DMS79 treated with DMSO at 0.1 percent for 48 hours (cell line): ENCODE measurements at regions not wholly inside any gene's neighbourhood (a gene's known extent, or its start where the extent isn't known, plus 50 kb on each side); places are given as distances from the start of the nearest gene placed in this dataset.
"Not testable (repeated sequence)": the region's sequence is repeated elsewhere in the genome, so short reads cannot be mapped to it uniquely, and the experiment has no call there.

Experiments
- DNase-seq: peaks from one replicate; lab custom pipeline; 2025; lab: John Stamatoyannopoulos, UW

DNA sequence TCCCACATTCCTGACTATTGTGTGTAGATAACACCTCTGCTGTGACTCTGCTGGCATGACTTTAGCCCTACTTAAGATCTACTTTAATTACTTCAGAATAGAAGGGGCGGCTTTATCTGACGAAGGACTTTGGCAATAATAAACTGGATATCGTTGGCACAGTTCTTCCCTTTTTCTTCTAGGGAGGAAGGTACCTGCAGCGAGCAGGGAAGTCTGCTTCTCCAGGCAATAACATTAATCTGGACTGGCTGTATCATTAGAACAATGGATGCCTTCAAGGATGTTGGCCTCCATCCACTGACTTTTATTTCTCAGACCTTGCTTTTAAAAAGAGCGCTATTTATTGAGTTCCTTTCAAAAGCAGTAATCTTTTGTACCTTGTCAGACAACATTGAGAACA, 172.6 kb upstream of the THSD7A start:
- no peak for DNase-seq

DNA sequence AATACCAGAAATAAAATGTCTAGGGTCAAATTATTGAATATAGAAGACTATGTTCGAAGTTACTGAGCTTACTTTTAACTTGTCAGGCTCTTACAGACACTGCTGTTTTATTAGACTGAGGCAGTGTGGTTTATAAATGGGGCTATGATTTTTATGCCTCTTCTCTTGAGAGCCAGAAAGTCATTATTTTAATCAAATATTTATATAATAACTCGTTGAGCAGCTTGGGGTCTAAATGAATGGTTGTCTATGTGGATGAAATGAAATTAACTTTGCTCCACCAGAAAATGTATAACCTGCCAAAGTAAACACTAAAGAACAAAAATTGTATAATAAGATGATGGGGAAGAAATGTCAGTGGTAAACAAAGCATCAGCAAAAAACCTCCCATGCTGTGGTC, 175.6 kb upstream of the THSD7A start:
- DNase-seq, result no peak

DNA sequence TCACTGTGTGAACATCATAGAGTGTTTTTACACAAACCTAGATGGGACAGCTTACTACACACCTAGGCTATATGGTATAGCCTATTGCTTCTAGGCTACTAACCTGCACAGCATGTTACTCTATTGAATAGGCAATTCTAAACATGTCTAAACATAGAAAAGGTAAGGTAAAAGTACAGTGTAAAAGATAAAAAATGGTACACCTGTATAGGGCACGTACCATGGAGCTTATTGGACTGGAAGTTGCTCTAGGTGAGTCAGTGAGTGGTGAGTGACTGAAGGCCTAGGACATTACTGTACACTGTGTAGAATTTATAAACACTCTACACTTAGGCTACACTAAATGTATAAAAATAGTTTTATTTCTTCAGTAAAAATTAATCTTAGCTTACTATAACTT, 182.0 kb upstream of the THSD7A start:
- no peak for DNase-seq

DNA sequence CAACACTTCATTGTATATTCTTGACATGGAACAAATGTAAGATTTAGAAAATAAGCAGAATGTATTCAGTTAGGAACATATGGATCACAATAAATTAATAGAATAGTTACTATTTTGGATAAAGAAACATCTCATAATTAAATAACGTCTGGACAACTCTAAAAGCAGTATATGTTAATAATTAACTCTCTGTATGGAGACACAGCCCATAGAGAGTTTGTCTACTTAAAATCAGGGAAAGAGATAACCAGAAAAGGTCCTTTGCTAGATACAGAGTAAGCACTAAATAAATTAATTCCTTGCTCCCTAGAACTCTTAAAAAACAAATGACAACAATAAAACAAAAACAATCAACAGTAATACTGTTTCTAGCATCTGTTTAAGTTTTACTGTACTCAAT, 184.4 kb upstream of the THSD7A start:
- DNase-seq, result no peak

DNA sequence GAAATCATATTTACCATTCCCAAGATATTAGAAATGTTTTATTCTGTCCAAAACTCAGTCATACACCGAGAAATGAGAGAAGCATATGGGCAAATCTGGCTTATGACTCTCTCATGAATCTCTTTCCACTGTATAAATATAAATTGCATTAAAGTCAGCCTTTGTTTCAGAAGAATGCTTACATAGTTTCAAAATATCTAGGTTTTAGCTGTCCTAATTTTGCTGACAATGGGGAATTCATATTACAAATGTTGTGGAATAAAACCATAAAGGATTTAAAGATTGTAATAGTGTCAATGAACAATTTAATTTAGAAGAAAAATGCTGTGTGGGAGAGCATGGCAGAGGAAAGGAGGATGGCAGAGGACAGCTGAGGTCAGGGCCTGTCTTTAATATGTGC, 185.0 kb upstream of the THSD7A start:
- no peak for DNase-seq

DNA sequence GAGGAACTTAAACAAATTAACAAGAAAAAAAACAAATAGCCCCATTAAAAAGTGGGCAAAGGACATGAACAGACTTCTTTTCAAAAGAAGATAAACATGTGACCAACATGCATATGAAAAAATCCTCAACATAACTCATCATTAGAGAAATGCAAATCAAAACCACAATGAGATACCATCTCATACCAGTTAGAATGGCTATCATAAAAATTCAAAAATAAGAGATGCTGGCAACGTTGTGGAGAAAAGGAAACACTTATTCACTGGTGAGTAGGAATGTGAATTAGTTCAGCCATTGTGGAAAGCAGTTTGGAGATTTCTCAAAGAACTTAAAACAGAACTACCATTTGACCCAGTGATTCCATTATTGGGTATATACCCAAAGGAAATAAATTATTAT, 189.1 kb upstream of the TMEM106B start:
- DNase-seq, result not testable (repeated sequence)

DNA sequence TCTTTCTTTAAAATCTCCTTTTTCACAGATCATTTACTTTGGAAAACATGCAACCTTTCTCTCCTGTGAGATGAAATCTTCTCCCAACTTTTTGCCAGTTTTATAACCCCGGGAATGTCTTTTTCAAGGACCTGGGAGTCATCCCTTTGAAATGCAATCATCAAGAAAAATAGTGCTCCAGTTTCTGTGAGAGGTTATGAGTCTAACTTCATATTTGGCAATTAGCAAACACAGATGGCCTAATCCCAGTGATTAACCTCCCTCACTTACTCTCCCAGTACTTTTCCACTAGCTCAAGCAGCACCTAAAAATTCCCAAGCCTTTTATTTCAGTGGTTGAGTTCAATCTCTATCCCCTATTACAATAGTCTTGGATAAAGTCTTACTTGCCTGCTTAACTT, 185.8 kb upstream of the TMEM106B start:
- no peak for DNase-seq

DNA sequence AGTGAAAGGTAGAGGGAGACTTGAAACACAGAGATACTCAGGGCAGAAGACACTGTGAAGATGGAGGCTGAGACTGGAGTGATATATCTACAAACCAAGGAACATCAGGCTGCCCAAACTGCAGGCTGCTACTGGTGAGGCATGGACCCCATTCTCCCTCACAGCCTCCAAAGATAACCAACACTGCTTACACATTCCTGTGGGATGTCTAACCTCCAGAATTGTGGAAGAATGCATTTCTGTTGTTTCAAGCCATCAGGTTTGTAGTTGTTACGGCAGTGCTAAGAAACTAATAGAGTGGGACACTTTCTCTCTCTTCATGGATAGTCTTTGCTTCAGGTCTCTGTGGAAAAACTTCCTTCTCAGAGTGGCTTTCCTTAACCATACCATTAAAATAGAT, 182.6 kb upstream of the TMEM106B start:
- no peak for DNase-seq

DNA sequence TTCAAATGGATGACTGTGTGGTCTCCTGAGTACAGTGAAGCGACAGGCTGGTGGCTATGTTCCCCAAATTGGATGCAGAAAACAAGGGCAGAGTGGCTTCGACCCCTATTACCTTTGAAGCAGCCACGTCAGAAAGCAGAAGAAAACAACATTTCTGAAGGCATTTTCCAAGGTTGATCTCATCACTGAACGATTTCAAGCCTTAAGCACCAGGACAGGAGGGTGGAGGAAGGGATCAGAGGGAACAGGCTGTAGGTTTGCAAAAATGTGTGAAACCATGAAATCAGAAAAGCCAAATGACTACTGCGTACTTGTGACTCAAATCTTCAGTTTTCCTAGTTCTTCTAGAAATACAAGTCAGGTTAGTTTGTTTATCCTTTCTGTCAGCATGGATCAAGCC, 181.0 kb upstream of the TMEM106B start:
- no peak for DNase-seq

DNA sequence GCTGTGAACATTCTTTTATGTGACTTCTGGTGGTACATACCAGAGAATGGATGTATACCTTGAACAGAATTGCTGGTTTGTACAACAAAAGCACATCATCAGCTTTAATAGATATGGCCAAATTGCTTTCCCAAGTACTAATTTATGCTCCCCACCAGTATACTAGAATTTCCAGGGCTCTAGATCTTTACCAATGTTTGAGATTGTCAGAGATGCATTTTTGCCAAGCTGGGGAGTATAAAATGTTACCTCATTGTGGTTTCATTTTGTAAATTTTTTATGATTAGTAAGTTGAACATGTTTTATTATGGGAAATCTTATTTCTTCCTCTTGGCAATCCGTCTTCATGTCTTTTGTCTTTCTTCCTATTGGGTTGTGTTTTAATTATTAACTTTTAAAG, 179.9 kb upstream of the TMEM106B start:
- no peak for DNase-seq

DNA sequence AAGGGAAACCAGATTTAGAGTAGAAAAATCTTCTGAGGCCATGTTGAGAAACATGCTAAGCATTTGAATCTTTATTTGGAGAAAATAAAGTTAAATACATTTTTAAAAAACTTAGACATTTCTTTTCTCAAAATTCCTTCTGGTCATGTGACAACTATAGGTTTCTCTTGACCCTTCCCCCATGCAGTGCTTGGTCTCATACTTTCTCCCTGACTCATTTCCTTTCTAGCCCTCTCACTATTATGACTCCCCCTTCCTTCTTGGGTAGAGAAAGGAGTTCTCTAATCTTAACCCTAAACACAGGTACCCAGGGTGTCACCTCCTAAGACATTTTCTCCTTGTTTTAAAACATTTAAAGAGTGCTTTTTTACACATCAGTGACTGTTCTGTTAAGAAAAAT, 179.5 kb upstream of the TMEM106B start:
- no peak for DNase-seq

DNA sequence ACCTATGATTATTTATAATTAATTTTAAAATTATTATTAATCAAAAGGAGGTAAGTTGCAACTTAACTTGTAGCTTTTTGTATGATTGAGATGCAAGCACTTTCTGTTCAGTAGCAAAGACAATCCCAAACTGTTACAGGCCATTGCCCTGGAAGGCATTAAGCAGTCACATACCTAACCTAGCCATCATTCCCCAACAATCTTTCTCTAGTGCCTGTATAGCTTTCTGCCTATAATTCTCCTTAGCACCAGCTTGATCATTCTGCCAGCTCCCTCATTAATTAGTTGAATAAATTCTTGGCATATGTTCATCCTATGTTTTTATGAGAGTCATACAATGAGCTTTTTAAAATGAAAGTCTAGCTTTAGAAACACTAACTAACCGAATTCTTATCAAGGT, 178.9 kb upstream of the TMEM106B start:
- DNase-seq, result no peak

DNA sequence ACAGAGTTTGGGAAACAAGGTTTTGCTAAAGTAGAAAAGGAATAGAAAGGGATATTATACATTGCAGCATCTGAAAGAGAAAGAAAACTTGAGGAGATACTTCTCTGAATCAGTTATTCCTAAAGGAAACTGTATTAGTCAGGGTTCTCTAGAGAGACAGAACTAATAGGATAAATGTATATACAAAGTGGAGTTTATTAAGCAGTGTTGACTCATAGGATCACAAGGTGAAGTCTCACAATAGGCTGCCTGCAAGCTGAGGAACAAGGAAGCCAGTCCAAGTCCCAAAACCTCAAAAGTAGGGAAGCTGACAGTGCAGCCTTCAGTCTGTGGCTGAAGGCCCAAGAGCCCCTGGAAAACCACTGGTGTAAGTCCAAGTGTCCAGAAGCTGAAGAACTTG, 167.6 kb upstream of the TMEM106B start:
- not testable (repeated sequence) for DNase-seq

DNA sequence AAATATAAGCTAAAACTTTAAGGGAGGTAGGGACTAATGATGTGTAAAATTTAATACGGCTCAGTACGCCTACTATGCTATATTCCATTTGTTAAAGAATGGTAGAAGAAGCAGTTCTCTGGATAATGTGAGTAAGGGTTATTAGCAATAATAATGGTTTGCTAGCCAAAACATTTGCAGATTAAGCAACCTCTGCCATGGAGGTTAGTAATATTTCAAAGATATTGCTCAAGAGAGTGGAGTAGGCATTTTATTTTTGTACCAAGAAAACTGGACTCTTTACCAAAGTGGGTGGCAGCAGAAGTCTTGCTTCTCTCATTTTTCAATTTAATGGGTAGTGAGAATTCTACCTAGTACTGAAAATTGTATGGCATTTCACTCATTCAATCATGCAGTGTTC, 158.9 kb upstream of the TMEM106B start:
- no peak for DNase-seq

DNA sequence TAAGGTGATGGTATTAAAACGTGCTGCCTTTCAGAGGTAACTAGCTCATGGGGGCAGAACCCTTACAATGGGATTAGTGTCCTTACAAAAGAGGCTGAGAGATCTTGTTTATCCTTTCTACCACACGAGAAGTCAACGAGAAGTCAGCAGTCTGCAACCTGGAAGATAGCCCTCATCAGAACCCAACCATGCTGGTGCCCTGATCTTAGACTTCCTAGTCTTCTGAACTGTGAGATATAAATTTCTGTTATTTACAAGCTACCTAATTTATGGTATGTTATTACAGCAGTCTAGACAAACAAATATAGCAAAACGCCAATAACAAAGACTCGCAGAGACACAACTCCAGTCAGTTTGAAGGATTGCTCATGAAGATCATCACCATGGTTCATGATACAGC, 157.5 kb upstream of the TMEM106B start:
- DNase-seq, result no peak

DNA sequence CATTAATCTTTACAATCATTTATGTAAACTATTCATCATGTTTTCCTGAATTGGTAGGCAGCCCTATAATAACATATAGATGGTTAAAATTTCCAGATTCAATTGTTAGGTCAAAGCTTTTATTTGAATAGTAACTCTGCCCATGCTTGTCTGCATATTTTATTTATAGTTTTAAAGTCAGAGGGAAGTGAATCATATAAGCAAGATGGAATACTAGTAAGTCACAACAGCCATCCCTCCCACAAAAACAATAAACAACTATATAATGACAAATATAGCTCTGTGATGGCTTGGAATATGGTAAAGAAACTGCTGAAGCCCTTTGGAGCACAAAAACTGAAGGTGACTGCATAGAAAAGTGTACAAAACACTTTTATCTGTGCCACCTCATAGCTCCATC, 156.3 kb upstream of the TMEM106B start:
- no peak for DNase-seq

DNA sequence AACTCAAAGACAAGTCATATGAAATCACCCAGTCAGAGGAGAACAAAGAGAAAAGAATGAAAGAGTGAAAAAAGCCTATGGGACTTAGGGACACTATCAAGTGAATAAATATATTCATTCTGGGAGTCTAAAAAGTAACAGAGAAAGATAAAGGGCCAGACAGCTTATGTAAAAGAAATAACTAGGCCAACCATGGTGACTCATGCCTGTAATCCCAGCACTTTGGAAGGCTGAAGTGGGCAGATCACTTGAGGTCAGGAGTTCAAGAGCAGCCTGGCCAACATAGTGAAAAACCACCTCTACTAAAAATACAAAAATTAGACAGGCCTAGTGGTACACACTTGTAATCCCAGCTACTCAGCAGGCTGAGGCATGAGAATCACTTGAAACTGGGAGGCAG, 154.7 kb upstream of the TMEM106B start:
- DNase-seq, result no peak

DNA sequence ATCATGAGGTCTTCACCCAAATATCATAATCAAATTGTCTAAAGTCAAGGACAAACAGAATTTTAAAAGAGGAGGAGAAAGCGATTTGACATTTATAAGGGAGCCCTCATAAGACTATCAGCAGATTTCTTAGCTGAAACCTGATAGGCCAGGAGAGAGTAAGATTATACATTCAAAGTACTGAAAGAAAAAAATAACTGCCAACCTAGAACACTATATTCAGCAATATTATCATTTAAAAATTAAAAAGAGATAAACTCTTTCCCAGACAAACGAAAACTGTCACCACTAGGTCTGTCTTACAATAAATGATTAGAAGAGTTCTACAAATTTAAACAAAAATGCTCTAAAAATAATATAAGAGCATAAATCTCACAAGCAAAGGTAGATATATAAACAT, 154.1 kb upstream of the TMEM106B start:
- no peak for DNase-seq

DNA sequence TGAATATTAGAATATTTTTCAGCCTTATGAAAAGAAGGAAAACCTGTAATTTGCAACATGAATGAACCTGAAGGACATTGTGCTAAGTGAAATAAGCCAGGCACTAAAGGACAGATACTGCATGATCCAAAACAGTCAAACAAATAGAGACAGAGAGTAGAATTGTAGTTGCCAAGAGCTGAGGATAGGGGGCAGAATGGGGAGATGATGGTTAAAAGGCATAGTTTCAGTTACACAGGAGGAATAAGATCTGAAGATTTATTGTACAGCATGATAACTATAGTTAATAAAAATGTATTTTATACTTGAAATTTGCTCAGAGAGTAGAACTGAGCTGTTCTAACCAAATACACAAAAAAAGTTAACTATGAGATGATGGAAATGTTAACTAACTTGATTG, 149.0 kb upstream of the TMEM106B start:
- no peak for DNase-seq

DNA sequence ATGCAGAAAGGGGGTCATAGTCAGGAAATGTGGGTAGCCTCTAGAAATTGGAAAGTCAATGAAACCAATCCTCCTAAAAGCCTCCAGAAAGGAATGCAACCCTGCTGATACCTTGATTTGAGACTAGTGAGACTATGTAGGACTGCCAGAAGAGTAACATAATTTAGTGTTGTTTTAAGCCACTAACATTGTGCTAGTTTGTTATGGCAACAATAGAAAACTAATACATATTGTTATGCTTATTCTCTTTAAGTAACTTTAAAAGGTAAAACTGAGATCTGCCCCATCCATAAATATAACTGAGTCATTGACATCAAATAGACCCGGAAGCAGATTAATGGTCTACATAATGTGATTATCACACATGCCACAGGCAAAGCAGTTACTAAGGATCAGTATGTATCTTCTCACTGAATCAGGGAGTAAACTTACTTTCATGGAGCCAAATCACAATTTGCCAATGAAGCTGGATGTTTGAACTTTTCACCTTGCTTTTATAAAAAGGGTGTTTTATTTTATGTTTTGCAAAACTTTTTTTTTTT, 146.4 kb upstream of the TMEM106B start:
- DNase-seq, result no peak

DNA sequence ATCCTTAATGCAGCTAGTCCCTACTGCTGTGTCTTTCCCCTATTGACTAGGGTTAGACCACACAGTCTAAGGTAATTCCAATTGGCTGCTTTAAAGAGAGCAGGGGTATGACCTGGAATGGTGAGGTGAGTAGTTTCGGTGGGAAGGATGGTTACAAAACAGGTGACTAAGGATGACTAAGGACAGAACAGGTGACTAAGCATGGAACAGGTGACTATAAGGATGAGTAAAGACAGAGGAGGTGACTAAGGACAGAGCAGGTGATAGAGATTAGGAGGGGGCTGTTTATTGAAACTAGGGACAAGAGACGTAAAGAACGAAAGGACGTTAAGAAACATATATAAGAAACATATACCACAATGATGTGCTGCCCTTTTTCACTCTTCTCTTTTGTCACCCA, 145.1 kb upstream of the TMEM106B start:
- DNase-seq, result no peak

DNA sequence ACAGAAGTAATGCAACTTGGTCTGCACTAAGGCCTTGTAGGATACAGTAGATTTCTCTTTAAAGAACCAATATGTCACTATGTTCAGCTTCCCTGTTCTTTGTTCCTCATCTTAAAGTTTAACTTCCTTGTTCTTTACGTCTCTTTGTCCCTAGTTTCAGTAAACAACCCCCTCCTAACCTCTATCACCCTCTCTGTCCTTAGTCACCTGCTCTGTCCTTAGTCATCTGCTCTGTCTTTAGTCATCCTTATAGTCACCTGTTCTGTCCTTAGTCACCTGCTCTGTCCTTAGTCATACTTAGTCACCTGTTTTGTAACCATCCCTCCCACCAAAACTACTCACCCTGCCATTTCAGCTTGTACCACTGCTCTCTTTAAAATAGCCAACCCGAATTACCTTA, 144.6 kb upstream of the TMEM106B start:
- no peak for DNase-seq

DNA sequence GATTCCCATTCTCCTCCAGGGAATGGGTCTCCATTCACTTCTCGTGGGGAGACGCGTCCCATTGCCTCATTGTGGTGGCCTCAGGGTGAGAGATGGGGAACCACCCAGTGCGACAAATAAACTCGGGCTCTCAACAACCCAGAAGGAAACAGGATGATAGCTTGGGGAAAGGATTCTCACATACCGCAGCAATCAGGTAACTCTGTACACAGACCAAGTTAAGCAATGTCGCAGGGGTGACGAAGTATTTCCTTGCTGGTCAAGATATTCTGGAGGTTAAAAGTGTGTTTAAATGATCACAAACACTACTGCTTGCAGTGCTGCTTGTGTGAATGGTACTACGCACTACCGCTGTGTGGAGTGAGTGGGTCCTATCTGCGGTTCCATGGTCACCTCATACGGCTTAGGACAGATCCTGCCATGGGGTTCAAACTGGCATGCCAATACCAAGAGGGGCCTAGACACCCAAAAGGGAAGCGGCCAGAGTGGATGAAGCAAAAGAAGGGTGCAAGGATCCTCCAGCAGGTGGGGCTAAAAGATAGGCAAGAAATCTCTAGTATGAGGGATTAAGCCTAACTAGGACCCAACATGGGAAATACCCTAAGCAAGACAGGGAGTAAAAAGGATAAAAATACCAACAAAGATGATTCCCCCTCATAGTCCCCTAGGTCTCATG, 143.8 kb upstream of the TMEM106B start:
- peak; percentile 3 for DNase-seq

DNA sequence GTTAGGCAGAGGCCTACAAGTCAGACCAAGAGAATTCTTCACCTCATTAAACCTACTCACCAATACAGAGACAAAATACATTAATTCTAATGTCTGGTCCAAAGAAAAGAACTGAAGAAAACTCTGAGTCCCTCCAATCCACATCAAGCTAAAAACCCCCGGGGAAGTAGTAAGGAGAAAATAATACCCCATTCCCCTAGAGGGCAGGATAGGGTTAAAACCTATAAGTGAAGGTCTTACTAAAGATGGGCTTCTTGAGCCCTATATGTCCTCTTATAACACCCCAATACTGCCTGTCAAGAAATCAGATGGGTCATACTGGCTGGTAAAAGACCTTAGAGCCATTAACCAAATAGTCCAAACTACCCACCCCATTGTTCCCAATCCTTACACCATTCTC, 141.3 kb upstream of the TMEM106B start:
- DNase-seq, result no peak

DNA sequence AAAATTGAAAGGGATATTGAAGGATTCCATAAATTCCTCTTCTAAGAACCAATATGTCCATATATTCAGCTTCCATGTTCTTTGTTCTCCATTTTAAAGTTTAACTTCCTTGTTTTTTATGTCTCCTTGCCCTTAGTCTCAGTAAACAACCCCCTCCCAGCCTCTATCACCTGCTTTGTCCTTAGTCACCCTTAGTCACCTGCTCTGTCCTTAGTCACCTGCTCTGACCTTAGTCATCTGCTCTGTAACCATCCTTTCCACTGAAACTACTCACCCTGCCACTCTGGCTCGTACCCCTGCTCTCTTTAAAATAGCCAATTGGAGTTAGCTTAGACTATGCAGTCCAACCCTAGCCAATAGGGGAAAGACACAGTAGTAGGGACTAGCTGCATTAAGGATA, 136.2 kb upstream of the TMEM106B start:
- DNase-seq, result no peak
